ENCODE measurements at regions not wholly inside any gene's neighbourhood (a gene's known extent, or its start where the extent isn't known, plus 50 kb on each side); places are given as distances from the start of the nearest gene placed in this dataset.

DNA sequence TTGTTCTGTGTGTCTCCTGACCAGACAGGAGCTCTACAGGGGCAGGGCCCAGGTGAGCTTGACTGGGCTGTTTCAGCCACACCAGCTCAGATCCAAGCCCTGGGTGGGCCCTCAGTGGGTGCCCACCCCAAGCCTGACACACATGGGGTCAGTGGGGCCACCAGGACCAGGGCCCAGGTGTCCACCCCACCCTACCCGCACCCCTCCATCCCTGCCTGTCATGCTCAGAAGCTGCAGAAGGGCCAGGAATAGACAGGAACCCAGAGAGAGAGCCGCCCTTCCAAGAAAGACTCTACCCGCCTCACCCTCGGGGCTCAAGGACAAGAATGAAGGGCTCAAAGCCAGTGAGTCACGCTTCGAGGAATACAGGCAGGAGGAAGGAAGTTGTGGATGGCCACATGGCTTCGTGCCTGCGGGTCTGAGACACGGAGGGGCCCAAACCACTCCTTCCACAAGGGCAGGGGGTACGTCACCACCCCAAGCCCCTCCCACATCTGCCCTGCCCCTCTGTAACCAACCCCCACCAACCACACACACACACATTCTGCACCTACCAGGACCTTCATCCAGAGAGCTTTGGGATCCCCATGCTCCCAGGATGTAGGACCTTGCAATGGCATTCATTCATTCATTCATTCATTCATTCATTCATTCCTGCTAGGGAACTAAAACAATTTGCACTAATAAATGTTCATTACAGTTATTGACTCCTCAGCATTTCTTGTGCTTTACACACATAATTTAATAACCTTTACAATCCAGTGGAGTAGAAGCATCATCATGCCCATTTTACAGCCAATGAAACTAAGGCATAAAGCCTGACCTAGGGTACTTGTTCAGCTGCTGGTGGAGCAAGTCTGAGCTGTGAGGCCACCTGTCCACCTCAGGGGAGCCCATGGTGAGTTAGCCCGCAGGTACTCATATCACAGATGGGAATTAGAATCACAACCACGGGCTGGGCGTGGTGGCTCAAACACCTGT, 55.9 kb upstream of the STXBP1 start:
- no peak for TF ChIP-seq POLR2AphosphoS5 (IDR thresholded peaks at IDR 0.05; ENCODE audit: low read depth, low read length)
- no peak for TF ChIP-seq CTCF (IDR thresholded peaks at IDR 0.05)

Measured in Panc1 (cell line).